Calu3 (cell line): ENCODE measurements at regions not wholly inside any gene's neighbourhood (a gene's known extent, or its start where the extent isn't known, plus 50 kb on each side); places are given as distances from the start of the nearest gene placed in this dataset.

Source experiments
- BruUV-seq: library from RNA; stranded (reverse); fragments of 400-500 nt; replicated peaks from 2 replicates; lab custom pipeline; 2021; lab: Mats Ljungman, UMichigan
- CTCF ChIA-PET: fragments of 300-600 bp; sonication (Branson Sonifier 250); formaldehyde crosslinking; loops from one replicate; lab custom pipeline; 2022; ENCODE audit warnings: antibody characterized with exemption; lab: Charles Lee
- DNase-seq: peaks from one replicate; pipeline ENCODE4 v3.0.0; 2022
- H3K27ac Mint-ChIP-seq: one replicate; pipeline ENCODE4 v1.8.0; 2022; ENCODE audit warnings: mixed read lengths; ENCODE audit not compliant: unreplicated experiment
- H3K27me3 Mint-ChIP-seq: one replicate; pipeline ENCODE4 v1.8.0; 2022; ENCODE audit warnings: mixed read lengths; ENCODE audit not compliant: unreplicated experiment
- H3K36me3 Mint-ChIP-seq: one replicate; pipeline ENCODE4 v1.8.0; 2022; ENCODE audit warnings: mild to moderate bottlenecking, moderate library complexity, mixed read lengths; ENCODE audit not compliant: insufficient read depth, unreplicated experiment
- H3K4me1 Mint-ChIP-seq: one replicate; pipeline ENCODE4 v1.8.0; 2022; ENCODE audit warnings: mild to moderate bottlenecking, low read depth, mixed read lengths; ENCODE audit not compliant: unreplicated experiment
- H3K4me3 Mint-ChIP-seq: one replicate; pipeline ENCODE4 v1.8.0; 2022; ENCODE audit warnings: mild to moderate bottlenecking, low read depth, moderate library complexity, mixed read lengths; ENCODE audit not compliant: unreplicated experiment
- H3K9me3 Mint-ChIP-seq: one replicate; pipeline ENCODE4 v1.8.0; 2022; ENCODE audit warnings: low read depth, mixed read lengths; ENCODE audit not compliant: unreplicated experiment
- intact Hi-C: fragments of 100-400 bp; cut with micrococcal nuclease; formaldehyde crosslinking; loops from one replicate; pipeline ENCODE4 v1.10.0; 2022; ENCODE audit not compliant: unreplicated experiment
- TF ChIP-seq, protein P1 (sequence below): fragments of 200-600 bp; IDR thresholded peaks from one replicate; pipeline ENCODE4 v1.8.0; 2022; ENCODE audit warnings: antibody characterized with exemption; ENCODE audit not compliant: unreplicated experiment

DNA sequence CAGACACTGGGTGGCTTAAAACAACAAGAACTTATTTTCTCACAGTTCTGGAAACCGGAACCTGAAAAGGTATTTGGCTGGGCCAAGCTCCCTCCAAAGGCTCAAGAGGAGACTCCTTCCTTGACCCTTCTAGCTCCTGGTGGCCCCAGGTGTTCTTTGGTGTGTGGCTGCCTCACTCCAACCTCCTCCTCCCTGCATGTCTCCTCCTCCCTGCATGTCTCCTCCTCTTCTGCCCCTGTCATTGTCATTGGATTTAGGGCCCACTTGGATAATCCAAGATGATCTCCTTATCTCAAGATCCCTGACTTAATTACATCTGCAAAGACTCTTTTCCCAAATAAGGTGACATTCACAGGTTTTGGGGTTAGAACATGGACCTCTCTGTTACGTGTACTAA is 69.8 kb upstream of the MFGE8 start:
- H3K4me1 Mint-ChIP-seq, result peaks cover 9% of the 10 kb centered on the region
- no TSS peak for BruUV-seq
- no peak overlapping the region for H3K4me3 Mint-ChIP-seq
- H3K27me3 Mint-ChIP-seq, result peaks cover 13% of the 10 kb centered on the region
- no peaks in the 10 kb centered on the region for H3K9me3 Mint-ChIP-seq
- intact Hi-C loops, result no loop called here
- H3K36me3 Mint-ChIP-seq, result no peaks in the 10 kb centered on the region
- no peak for DNase-seq
- H3K27ac Mint-ChIP-seq, result no peak overlapping the region
- CTCF ChIA-PET, result no interaction called here
- TF ChIP-seq, protein P1, sequence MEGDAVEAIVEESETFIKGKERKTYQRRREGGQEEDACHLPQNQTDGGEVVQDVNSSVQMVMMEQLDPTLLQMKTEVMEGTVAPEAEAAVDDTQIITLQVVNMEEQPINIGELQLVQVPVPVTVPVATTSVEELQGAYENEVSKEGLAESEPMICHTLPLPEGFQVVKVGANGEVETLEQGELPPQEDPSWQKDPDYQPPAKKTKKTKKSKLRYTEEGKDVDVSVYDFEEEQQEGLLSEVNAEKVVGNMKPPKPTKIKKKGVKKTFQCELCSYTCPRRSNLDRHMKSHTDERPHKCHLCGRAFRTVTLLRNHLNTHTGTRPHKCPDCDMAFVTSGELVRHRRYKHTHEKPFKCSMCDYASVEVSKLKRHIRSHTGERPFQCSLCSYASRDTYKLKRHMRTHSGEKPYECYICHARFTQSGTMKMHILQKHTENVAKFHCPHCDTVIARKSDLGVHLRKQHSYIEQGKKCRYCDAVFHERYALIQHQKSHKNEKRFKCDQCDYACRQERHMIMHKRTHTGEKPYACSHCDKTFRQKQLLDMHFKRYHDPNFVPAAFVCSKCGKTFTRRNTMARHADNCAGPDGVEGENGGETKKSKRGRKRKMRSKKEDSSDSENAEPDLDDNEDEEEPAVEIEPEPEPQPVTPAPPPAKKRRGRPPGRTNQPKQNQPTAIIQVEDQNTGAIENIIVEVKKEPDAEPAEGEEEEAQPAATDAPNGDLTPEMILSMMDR, result no peak

DNA sequence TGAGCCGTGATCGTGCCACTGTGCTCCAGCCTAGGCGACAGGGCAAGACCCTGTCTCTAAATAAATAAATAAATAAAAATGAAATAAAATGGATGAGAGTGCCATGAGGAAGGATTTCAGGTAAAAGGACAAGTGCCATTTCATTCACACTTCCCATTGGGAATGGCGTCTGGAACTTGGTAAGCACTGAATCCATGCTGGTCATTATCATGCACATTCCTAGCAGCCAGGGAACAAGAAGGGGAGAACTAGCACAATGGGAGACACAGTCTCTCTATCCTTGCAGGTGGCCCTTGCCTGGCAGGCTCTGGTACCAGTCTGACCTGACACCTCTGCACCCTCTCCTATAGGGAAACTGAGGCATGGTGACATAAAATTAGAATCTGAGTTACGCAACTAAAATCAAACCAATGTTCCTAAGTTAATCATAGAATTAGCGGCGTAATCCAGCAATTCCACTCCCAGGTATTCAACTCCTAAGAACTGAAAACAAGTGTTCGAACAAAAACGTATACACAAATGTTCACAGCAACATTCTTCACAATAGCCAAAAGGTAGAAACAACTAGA is 70.8 kb upstream of the MFGE8 start:
- CTCF ChIA-PET, result no interaction called here
- no peak for DNase-seq
- Mint-ChIP-seq H3K4me3 (no peak overlapping the region), H3K27me3 (peaks cover 14% of the 10 kb centered on the region), H3K9me3 (no peaks in the 10 kb centered on the region), H3K27ac (no peak overlapping the region), H3K36me3 (no peaks in the 10 kb centered on the region), H3K4me1 (peaks cover 9% of the 10 kb centered on the region)
- TF ChIP-seq, protein P1, result no peak
- BruUV-seq, result no TSS peak
- intact Hi-C loops, result no loop called here

DNA sequence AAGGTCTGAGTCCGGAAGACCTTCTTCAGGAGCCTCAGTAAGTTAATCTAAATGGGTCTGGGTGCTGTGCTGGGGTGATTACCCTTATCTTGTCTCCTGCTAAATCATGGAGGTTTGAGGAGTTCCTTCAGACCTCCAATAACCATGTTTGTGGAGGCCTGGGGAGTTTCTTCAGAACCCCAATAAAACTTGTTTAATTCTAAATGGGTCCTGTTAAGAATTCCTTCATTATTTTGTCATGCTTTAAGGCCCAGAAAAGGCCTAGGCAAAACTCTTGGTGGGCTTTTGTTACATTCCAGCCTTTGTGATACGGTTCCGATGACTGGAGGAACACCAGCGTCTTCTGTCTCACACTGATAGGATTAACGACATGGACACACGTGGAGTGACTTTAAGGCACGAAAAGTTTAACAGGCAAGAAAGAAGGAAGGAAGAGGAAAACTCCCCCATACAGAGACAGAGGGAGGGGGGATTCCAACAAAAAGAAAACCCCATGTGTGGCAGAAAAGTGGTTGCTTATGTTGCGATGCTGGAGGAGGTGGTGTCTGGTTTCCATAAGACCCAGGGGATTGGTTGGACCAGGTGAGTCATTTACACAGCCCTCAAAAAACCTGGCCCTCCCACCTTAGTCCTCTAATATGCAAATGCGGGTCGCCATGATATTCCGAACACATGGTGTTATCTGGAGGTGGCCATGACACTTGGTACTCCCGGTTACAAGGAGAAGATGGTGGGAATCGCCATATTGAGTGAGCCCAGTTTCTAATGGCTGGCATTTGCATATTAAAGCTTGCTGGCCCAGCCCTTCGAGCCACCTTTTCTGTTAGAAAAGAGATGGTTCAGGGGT is 72.6 kb upstream of the MFGE8 start:
- CTCF ChIA-PET, result no interaction called here
- TF ChIP-seq, protein P1, result no peak
- no peaks in the 10 kb centered on the region for H3K9me3 Mint-ChIP-seq
- no peaks in the 10 kb centered on the region for H3K36me3 Mint-ChIP-seq
- H3K4me1 Mint-ChIP-seq, result peaks cover 9% of the 10 kb centered on the region
- no peak overlapping the region for H3K4me3 Mint-ChIP-seq
- no peak for DNase-seq
- peaks cover 28% of the 10 kb centered on the region for H3K27me3 Mint-ChIP-seq
- no peak overlapping the region for H3K27ac Mint-ChIP-seq
- BruUV-seq, result no TSS peak
- intact Hi-C loops, result no loop called here

DNA sequence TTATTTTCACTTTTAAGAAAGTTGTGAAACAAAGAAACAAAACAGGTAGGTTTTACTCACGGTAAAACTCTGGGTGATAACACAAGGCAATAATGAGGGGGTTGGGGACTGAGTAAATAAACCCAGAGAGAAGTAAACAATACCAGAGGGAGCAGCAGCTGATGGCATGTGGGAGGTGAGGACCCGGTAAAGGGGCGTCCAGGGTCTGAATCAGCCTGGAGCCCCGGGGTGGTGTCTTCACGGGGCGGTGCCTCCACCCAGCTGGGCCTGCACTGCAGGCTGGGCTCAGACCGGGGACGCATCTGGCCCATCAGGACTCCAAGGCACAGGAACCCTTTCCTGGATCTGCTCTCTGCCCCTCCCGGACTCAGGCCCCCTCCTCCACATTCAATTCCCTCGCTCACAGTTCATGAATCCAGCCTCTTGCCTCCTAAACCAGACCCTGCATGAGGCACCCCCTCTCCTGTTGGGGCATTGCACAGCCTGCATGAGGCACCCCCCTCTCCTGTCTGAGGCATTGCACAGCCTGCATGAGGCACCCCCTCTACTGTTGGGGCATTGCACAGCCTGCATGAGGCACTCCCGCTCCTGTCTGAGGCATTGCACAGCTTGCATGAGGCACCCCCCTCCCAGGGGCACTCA is 73.9 kb upstream of the MFGE8 start:
- no peak overlapping the region for H3K4me3 Mint-ChIP-seq
- peaks cover 9% of the 10 kb centered on the region for H3K4me1 Mint-ChIP-seq
- H3K36me3 Mint-ChIP-seq, result no peaks in the 10 kb centered on the region

More for the DNA sequence above, 73.9 kb upstream of the MFGE8 start:
- TF ChIP-seq, protein P1, result no peak
- Mint-ChIP-seq H3K9me3 (no peaks in the 10 kb centered on the region), H3K27me3 (peaks cover 36% of the 10 kb centered on the region), H3K27ac (no peak overlapping the region)
- no TSS peak for BruUV-seq
- no peak for DNase-seq
- CTCF ChIA-PET, result interaction anchor here (0.6 kb wide), 1 partner anchor 10 kb away, joined by 3 read pairs; no protein-coding TSS in a partner anchor
- intact Hi-C loops, result no loop called here
